GM23338 (cell line): ENCODE measurements at regions not wholly inside any gene's neighbourhood (a gene's known extent, or its start where the extent isn't known, plus 50 kb on each side); places are given as distances from the start of the nearest gene placed in this dataset.

Experiments
- CREB1 ChIP-seq: fragments of 250-450 bp; sonication (Bioruptor Pico); IDR thresholded peaks from 2 replicates; pipeline ENCODE4 v1.5.0; 2020; ENCODE audit warnings: low read depth, mild to moderate bottlenecking, moderate library complexity
- EZH2 ChIP-seq: fragments of 200-600 bp; sonication (generic); IDR thresholded peaks from one replicate; pipeline ENCODE4 v1.8.0; 2017; ENCODE audit warnings: antibody characterized with exemption, mild to moderate bottlenecking, low read depth; ENCODE audit not compliant: unreplicated experiment
- EZH2phosphoT487 ChIP-seq: fragments of 200-600 bp; sonication (generic); IDR thresholded peaks from one replicate; pipeline ENCODE4 v1.8.1; 2018; ENCODE audit warnings: antibody characterized with exemption; ENCODE audit not compliant: unreplicated experiment
- POLR2AphosphoS5 ChIP-seq: IDR thresholded peaks from 2 replicates; pipeline ENCODE4 v1.6.1; 2016; ENCODE audit warnings: antibody characterized with exemption, low read depth
- STAT1 ChIP-seq: IDR thresholded peaks from one replicate; pipeline ENCODE4 v1.6.1; 2016; ENCODE audit warnings: antibody characterized with exemption; ENCODE audit not compliant: unreplicated experiment
- TF ChIP-seq, protein P1 (sequence below), 2 experiments: fragments of 200-600 bp in 1 of 2; sonication (generic) in 1 of 2; conservative IDR thresholded peaks; 2 replicates each; pipeline versions ENCODE4 v1.5.1 to v1.6.1; 2016 to 2017; ENCODE audit warnings: antibody characterized with exemption in 2 of 2, low read depth in 2 of 2, mild to moderate bottlenecking in 2 of 2, moderate library complexity in 1 of 2
- TF ChIP-seq, protein P2 (sequence below): IDR thresholded peaks from 2 replicates; pipeline ENCODE4 v1.6.1; 2016; ENCODE audit warnings: antibody characterized with exemption

DNA sequence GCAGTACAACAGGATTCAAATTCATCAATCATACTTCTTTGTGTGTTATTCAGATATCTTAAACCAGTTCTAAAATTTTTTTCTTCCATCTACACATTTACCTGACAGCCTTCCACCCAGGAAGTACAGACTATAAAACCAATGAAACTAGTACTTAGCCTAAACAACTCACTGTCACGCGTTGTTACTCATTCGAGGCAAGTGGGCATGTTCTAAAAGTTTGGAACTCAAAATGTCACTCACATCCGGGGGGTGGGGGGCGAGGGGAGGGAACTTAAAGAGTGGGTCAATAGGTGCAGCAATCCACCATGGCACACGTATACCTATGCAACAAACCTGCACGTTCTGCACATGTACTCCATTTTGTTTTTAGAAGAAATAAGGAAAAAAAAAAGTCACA, 90.4 kb upstream of the PLEKHM1 start:
- TF ChIP-seq, protein P1, sequence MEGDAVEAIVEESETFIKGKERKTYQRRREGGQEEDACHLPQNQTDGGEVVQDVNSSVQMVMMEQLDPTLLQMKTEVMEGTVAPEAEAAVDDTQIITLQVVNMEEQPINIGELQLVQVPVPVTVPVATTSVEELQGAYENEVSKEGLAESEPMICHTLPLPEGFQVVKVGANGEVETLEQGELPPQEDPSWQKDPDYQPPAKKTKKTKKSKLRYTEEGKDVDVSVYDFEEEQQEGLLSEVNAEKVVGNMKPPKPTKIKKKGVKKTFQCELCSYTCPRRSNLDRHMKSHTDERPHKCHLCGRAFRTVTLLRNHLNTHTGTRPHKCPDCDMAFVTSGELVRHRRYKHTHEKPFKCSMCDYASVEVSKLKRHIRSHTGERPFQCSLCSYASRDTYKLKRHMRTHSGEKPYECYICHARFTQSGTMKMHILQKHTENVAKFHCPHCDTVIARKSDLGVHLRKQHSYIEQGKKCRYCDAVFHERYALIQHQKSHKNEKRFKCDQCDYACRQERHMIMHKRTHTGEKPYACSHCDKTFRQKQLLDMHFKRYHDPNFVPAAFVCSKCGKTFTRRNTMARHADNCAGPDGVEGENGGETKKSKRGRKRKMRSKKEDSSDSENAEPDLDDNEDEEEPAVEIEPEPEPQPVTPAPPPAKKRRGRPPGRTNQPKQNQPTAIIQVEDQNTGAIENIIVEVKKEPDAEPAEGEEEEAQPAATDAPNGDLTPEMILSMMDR (conservative IDR thresholded peaks at IDR 0.05; ENCODE audit: low read depth in 2 of 2): no peak
- TF ChIP-seq POLR2AphosphoS5: no peak
- TF ChIP-seq STAT1: no peak
- no peak for TF ChIP-seq CREB1 (CRISPR knock-in tag)
- no peak for TF ChIP-seq EZH2
- TF ChIP-seq, protein P2, sequence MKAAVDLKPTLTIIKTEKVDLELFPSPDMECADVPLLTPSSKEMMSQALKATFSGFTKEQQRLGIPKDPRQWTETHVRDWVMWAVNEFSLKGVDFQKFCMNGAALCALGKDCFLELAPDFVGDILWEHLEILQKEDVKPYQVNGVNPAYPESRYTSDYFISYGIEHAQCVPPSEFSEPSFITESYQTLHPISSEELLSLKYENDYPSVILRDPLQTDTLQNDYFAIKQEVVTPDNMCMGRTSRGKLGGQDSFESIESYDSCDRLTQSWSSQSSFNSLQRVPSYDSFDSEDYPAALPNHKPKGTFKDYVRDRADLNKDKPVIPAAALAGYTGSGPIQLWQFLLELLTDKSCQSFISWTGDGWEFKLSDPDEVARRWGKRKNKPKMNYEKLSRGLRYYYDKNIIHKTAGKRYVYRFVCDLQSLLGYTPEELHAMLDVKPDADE: no peak
- TF ChIP-seq EZH2phosphoT487: no peak
